ENCODE measurements at regions not wholly inside any gene's neighbourhood (a gene's known extent, or its start where the extent isn't known, plus 50 kb on each side); places are given as distances from the start of the nearest gene placed in this dataset.

- Mint-ChIP-seq H3K9me3 (peaks cover 5% of the 10 kb centered on the region), H3K4me3 (no peak overlapping the region), H3K36me3 (ENCODE audit: low read depth) (peaks cover 4% of the 10 kb centered on the region; the same call in 1 of the 3 replicates), H3K4me1 (no peaks in the 10 kb centered on the region), H3K27me3 (ENCODE audit: insufficient read depth, low read depth, poor library complexity) (no peaks in the 10 kb centered on the region), H3K27ac (no peak overlapping the region)
- Histone ChIP-seq H3K36me3 (ENCODE audit: insufficient read depth) (no peaks in the 10 kb centered on the region), H3K4me3 (no peak overlapping the region), H3K27me3 (ENCODE audit: insufficient read depth) (no peaks in the 10 kb centered on the region), H3K27ac (ENCODE audit: low read depth) (no peak overlapping the region), H3K4me2 (no peak overlapping the region), H3K4me1 (ENCODE audit: insufficient read depth) (no peaks in the 10 kb centered on the region), H3F3A (replicated peaks; ENCODE audit: low read depth) (no peaks in the 10 kb centered on the region), H3K9me2 (ENCODE audit: insufficient read depth) (no peaks in the 10 kb centered on the region), H4K20me1 (replicated peaks; ENCODE audit: insufficient read depth) (no peaks in the 10 kb centered on the region), H3K79me2 (replicated peaks; ENCODE audit: insufficient read depth) (no peaks in the 10 kb centered on the region), H2AFZ (no peak overlapping the region)
- TF ChIP-seq, protein P1, sequence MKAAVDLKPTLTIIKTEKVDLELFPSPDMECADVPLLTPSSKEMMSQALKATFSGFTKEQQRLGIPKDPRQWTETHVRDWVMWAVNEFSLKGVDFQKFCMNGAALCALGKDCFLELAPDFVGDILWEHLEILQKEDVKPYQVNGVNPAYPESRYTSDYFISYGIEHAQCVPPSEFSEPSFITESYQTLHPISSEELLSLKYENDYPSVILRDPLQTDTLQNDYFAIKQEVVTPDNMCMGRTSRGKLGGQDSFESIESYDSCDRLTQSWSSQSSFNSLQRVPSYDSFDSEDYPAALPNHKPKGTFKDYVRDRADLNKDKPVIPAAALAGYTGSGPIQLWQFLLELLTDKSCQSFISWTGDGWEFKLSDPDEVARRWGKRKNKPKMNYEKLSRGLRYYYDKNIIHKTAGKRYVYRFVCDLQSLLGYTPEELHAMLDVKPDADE (IDR thresholded peaks at IDR 0.05), result no peak
- no peak for TF ChIP-seq EZH2 (IDR thresholded peaks at IDR 0.05; ENCODE audit: low read depth, unreplicated experiment)
- no peak for TF ChIP-seq CREB1 (CRISPR knock-in tag; IDR thresholded peaks at IDR 0.05; ENCODE audit: low read depth)
- no peak for TF ChIP-seq ZNF114 (CRISPR knock-in tag; IDR thresholded peaks at IDR 0.05)
- ATAC-seq (no peak), DNase-seq (ENCODE audit: low spot score) (no peak)
Measured at GRCh38 chr16:88132836-88133506, 181.7 kb downstream of the BANP start.

DNA sequence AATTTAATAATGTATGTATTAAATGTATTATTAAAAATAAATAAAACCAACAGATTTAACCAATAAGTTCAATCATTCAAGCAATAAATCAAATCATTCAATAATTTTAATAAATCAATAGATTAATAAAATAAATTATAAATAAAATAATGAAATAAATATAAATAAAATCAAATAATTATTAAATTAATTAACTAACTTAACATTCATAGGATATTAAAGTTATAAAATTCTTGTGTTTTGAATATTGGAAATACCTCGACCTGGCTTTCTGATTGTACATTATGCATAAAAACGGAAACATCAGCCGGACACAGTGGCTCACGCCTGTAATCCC, 182.2 kb downstream of the BANP start:
- Histone ChIP-seq H3K27ac (ENCODE audit: low read depth) (no peak overlapping the region), H3F3A (replicated peaks; ENCODE audit: low read depth) (no peaks in the 10 kb centered on the region), H4K20me1 (replicated peaks; ENCODE audit: insufficient read depth) (no peaks in the 10 kb centered on the region), H2AFZ (no peak overlapping the region), H3K27me3 (ENCODE audit: insufficient read depth) (no peaks in the 10 kb centered on the region), H3K9me2 (ENCODE audit: insufficient read depth) (no peaks in the 10 kb centered on the region), H3K4me1 (ENCODE audit: insufficient read depth) (no peaks in the 10 kb centered on the region), H3K79me2 (replicated peaks; ENCODE audit: insufficient read depth) (no peaks in the 10 kb centered on the region), H3K4me3 (no peak overlapping the region), H3K4me2 (no peak overlapping the region), H3K36me3 (ENCODE audit: insufficient read depth) (no peaks in the 10 kb centered on the region)
- peaks cover 4% of the 10 kb centered on the region; the same call in 1 of the 3 replicates for H3K36me3 Mint-ChIP-seq (ENCODE audit: low read depth)
- H3K27me3 Mint-ChIP-seq (ENCODE audit: insufficient read depth, low read depth, poor library complexity), result no peaks in the 10 kb centered on the region
- DNase-seq (ENCODE audit: low spot score), result no peak
- no peak for ATAC-seq
- H3K9me3 Mint-ChIP-seq, result peaks cover 10% of the 10 kb centered on the region
- no peak overlapping the region for H3K4me3 Mint-ChIP-seq
- H3K27ac Mint-ChIP-seq, result no peak overlapping the region
- no peaks in the 10 kb centered on the region for H3K4me1 Mint-ChIP-seq
- TF ChIP-seq JUNB (IDR thresholded peaks at IDR 0.05; ENCODE audit: unreplicated experiment), result no peak
- no peak for TF ChIP-seq POLR2AphosphoS5 (IDR thresholded peaks at IDR 0.05; ENCODE audit: low read depth)
- no peak for TF ChIP-seq EZH2phosphoT487 (IDR thresholded peaks at IDR 0.05; ENCODE audit: unreplicated experiment)
- TF ChIP-seq ZNF462 (CRISPR knock-in tag; IDR thresholded peaks at IDR 0.05), result no peak
- no peak for TF ChIP-seq ZNF331 (CRISPR knock-in tag; IDR thresholded peaks at IDR 0.05; ENCODE audit: low read depth)
- no peak for TF ChIP-seq NANOG (IDR thresholded peaks at IDR 0.05; ENCODE audit: borderline replicate concordance)
- no peak for TF ChIP-seq STAT1 (IDR thresholded peaks at IDR 0.05; ENCODE audit: unreplicated experiment)
- no peak for TF ChIP-seq ZNF114 (CRISPR knock-in tag; IDR thresholded peaks at IDR 0.05)
- TF ChIP-seq EZH2 (IDR thresholded peaks at IDR 0.05; ENCODE audit: low read depth, unreplicated experiment), result no peak
- TF ChIP-seq, protein P2, sequence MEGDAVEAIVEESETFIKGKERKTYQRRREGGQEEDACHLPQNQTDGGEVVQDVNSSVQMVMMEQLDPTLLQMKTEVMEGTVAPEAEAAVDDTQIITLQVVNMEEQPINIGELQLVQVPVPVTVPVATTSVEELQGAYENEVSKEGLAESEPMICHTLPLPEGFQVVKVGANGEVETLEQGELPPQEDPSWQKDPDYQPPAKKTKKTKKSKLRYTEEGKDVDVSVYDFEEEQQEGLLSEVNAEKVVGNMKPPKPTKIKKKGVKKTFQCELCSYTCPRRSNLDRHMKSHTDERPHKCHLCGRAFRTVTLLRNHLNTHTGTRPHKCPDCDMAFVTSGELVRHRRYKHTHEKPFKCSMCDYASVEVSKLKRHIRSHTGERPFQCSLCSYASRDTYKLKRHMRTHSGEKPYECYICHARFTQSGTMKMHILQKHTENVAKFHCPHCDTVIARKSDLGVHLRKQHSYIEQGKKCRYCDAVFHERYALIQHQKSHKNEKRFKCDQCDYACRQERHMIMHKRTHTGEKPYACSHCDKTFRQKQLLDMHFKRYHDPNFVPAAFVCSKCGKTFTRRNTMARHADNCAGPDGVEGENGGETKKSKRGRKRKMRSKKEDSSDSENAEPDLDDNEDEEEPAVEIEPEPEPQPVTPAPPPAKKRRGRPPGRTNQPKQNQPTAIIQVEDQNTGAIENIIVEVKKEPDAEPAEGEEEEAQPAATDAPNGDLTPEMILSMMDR (conservative IDR thresholded peaks at IDR 0.05; ENCODE audit: low read depth in 2 of 2), result no peak
